Liver (tissue), 7 donors: ENCODE measurements at regions not wholly inside any gene's neighbourhood (a gene's known extent, or its start where the extent isn't known, plus 50 kb on each side); places are given as distances from the start of the nearest gene placed in this dataset.

ENCODE experiments used
- DNase-seq: peaks from one replicate; pipeline ENCODE4 v3.0.0-alpha.2; 2017; ENCODE audit warnings: low spot score
- H3K27ac ChIP-seq, 2 donors: one replicate each; pipeline ENCODE4 v1.7.0; 2013; ENCODE audit warnings: inconsistent platforms in 2 of 2, low read length in 2 of 2, control low read depth in 1 of 2, low read depth in 1 of 2, mild to moderate bottlenecking in 1 of 2
- H3K27me3 ChIP-seq, 4 donors: one replicate each; pipeline versions ENCODE4 v1.6.1 to v1.7.0; 2013; ENCODE audit warnings: low read length in 3 of 4, inconsistent platforms in 1 of 4, mild to moderate bottlenecking in 1 of 4, moderate library complexity in 1 of 4; ENCODE audit not compliant: control insufficient read depth in 4 of 4, insufficient read depth in 4 of 4
- H3K36me3 ChIP-seq, 4 donors: one replicate each; pipeline versions ENCODE4 v1.6.1 to v1.7.0; 2013; ENCODE audit warnings: low read length in 3 of 4, mild to moderate bottlenecking in 3 of 4, low read depth in 1 of 4, moderate library complexity in 1 of 4; ENCODE audit not compliant: control insufficient read depth in 4 of 4, insufficient read depth in 3 of 4
- H3K4me1 ChIP-seq, 4 donors: one replicate each; pipeline versions ENCODE4 v1.6.1 to v1.7.0; 2013; ENCODE audit warnings: low read length in 3 of 4, mild to moderate bottlenecking in 3 of 4, moderate library complexity in 1 of 4; ENCODE audit not compliant: control insufficient read depth in 4 of 4, insufficient read depth in 4 of 4
- H3K4me3 ChIP-seq, 3 donors: one replicate each; pipeline versions ENCODE4 v1.6.1 to v1.7.0; 2013; ENCODE audit warnings: low read length in 3 of 3, control low read depth in 1 of 3, low read depth in 1 of 3, mild to moderate bottlenecking in 1 of 3
- H3K9ac ChIP-seq, 2 donors: one replicate each; pipeline ENCODE4 v1.7.0; 2013; ENCODE audit warnings: low read length in 2 of 2, mild to moderate bottlenecking in 2 of 2, moderate library complexity in 2 of 2, control low read depth in 1 of 2, low read depth in 1 of 2
- H3K9me3 ChIP-seq, 4 donors: one replicate each; pipeline versions ENCODE4 v1.6.1 to v1.7.0; 2013; ENCODE audit warnings: low read length in 3 of 4; ENCODE audit not compliant: control insufficient read depth in 4 of 4
- EGR1 ChIP-seq, 2 donors: IDR thresholded peaks; 2 replicates each; pipeline ENCODE4 v1.6.1; 2016 to 2018; ENCODE audit warnings: antibody characterized with exemption in 2 of 2, low read depth in 2 of 2
- FOXA2 ChIP-seq: IDR thresholded peaks from 2 replicates; pipeline ENCODE4 v1.6.1; 2016; ENCODE audit warnings: antibody characterized with exemption
- GABPA ChIP-seq, 2 donors: IDR thresholded peaks in 1 of 2; conservative IDR thresholded peaks in 1 of 2; 2 replicates each; pipeline ENCODE4 v1.6.1; 2016; ENCODE audit warnings: antibody characterized with exemption in 2 of 2, mild to moderate bottlenecking in 1 of 2, moderate library complexity in 1 of 2
- HNF4A ChIP-seq, 2 donors: conservative IDR thresholded peaks; 2 replicates each; pipeline ENCODE4 v1.6.1; 2016; ENCODE audit warnings: antibody characterized with exemption in 2 of 2, mild to moderate bottlenecking in 2 of 2
- HNF4G ChIP-seq: IDR thresholded peaks from 2 replicates; pipeline ENCODE4 v1.6.1; 2016; ENCODE audit warnings: antibody characterized with exemption
- JUND ChIP-seq, 2 donors: IDR thresholded peaks; 2 replicates each; pipeline ENCODE4 v1.6.1; 2016; ENCODE audit warnings: antibody characterized with exemption in 2 of 2
- MAX ChIP-seq: IDR thresholded peaks from 2 replicates; pipeline ENCODE4 v1.6.1; 2016; ENCODE audit warnings: antibody characterized with exemption
- NR2F2 ChIP-seq: IDR thresholded peaks from 2 replicates; pipeline ENCODE4 v1.6.1; 2016; ENCODE audit warnings: antibody characterized with exemption
- RXRA ChIP-seq, 2 donors: IDR thresholded peaks; 2 replicates each; pipeline ENCODE4 v1.6.1; 2017 to 2018; ENCODE audit warnings: antibody characterized with exemption in 2 of 2, mild to moderate bottlenecking in 1 of 2
- SP1 ChIP-seq: IDR thresholded peaks from 2 replicates; pipeline ENCODE4 v1.6.1; 2018; ENCODE audit warnings: antibody characterized with exemption, mild to moderate bottlenecking
- TAF1 ChIP-seq: conservative IDR thresholded peaks from 2 replicates; pipeline ENCODE4 v1.6.1; 2016; ENCODE audit warnings: antibody characterized with exemption, mild to moderate bottlenecking
- YY1 ChIP-seq: IDR thresholded peaks from 2 replicates; pipeline ENCODE4 v1.6.1; 2016; ENCODE audit warnings: antibody characterized with exemption, mild to moderate bottlenecking
- ZBTB33 ChIP-seq: IDR thresholded peaks from 2 replicates; pipeline ENCODE4 v1.6.1; 2016; ENCODE audit warnings: antibody characterized with exemption
- WGBS: extraction: QIAGEN DNeasy Blood & Tissue Kit; methylation state at CpG from one replicate; pipeline ENCODE4 v1.1.7; 2013; 5-methylcytosine and 5-hydroxymethylcytosine counted together
- donor health status: healthy.
- donor health status: healthy.
- donor health status: healthy.
- donor health status: healthy.

GRCh38 chr7:380711-381210, 90.8 kb downstream of the FOXL3 start (continued):
- TF ChIP-seq SP1 (no peak), GABPA (IDR thresholded peaks at IDR 0.05 in 1 of 2, conservative IDR thresholded peaks at IDR 0.05 in 1 of 2) (no peak)

- TF ChIP-seq HNF4A (conservative IDR thresholded peaks at IDR 0.05), result no peak
- no peak for TF ChIP-seq NR2F2
- TF ChIP-seq HNF4G, result no peak
- no peak for TF ChIP-seq MAX
- no peak for TF ChIP-seq EGR1 (IDR thresholded peaks at IDR 0.05; ENCODE audit: low read depth in 2 of 2)
- TF ChIP-seq ZBTB33, result no peak
- TF ChIP-seq YY1, result no peak
- TF ChIP-seq RXRA (IDR thresholded peaks at IDR 0.05), result no peak
- no peak for TF ChIP-seq FOXA2
- no peak for TF ChIP-seq TAF1
- peaks cover 0 to 9% (median 3%) of the 10 kb centered on the region in 4 donors for H3K9me3 ChIP-seq
- H3K27me3 ChIP-seq, result no peaks in the 10 kb centered on the region
- no peak overlapping the region for H3K27ac ChIP-seq
- H3K36me3 ChIP-seq, result no peaks in the 10 kb centered on the region
- WGBS, result 80% methylated on average over 23 of the region's 23 CpGs
- H3K4me1 ChIP-seq, result peaks cover 0 to 8% (median 0%) of the 10 kb centered on the region in 4 donors
- H3K4me3 ChIP-seq, result no peak overlapping the region
- no peak for DNase-seq
- H3K9ac ChIP-seq, result no peak overlapping the region
Measured at GRCh38 chr7:381211-382042, 91.5 kb downstream of the FOXL3 start.

- H3K4me1 ChIP-seq, result peaks cover 0 to 8% (median 0%) of the 10 kb centered on the region in 4 donors
- no peak overlapping the region for H3K4me3 ChIP-seq
- peaks cover 0 to 9% (median 3%) of the 10 kb centered on the region in 4 donors for H3K9me3 ChIP-seq
- WGBS, result 67% methylated on average over 5 of the region's 5 CpGs
- TF ChIP-seq JUND (IDR thresholded peaks at IDR 0.05), result no peak
- TF ChIP-seq MAX, result no peak
- TF ChIP-seq TAF1, result no peak
- TF ChIP-seq SP1, result no peak
- TF ChIP-seq EGR1 (IDR thresholded peaks at IDR 0.05; ENCODE audit: low read depth in 2 of 2), result no peak
- TF ChIP-seq FOXA2, result no peak
- TF ChIP-seq HNF4G, result no peak
- TF ChIP-seq YY1, result no peak
- TF ChIP-seq GABPA (IDR thresholded peaks at IDR 0.05 in 1 of 2, conservative IDR thresholded peaks at IDR 0.05 in 1 of 2), result no peak
- DNase-seq, result no peak
- H3K27ac ChIP-seq, result no peak overlapping the region
- H3K27me3 ChIP-seq, result no peaks in the 10 kb centered on the region
- no peaks in the 10 kb centered on the region for H3K36me3 ChIP-seq
- H3K9ac ChIP-seq, result no peak overlapping the region
Measured at GRCh38 chr7:382043-382400, 92.1 kb downstream of the FOXL3 start.

- Histone ChIP-seq H3K9ac (no peak overlapping the region), H3K27me3 (no peaks in the 10 kb centered on the region), H3K27ac (no peak overlapping the region), H3K4me3 (no peak overlapping the region), H3K4me1 (peaks cover 0 to 2% (median 0%) of the 10 kb centered on the region in 4 donors), H3K36me3 (no peaks in the 10 kb centered on the region), H3K9me3 (peaks cover 0 to 9% (median 3%) of the 10 kb centered on the region in 4 donors)
- TF ChIP-seq SP1, result no peak
- 93% methylated on average over 11 of the region's 11 CpGs for WGBS
- no peak for DNase-seq
Measured at GRCh38 chr7:386385-386784, 96.4 kb downstream of the FOXL3 start.
